ENCODE measurements at regions not wholly inside any gene's neighbourhood (a gene's known extent, or its start where the extent isn't known, plus 50 kb on each side); places are given as distances from the start of the nearest gene placed in this dataset.

- no peak for TF ChIP-seq EZH2phosphoT487 (IDR thresholded peaks at IDR 0.05; ENCODE audit: low read depth, severe bottlenecking, unreplicated experiment)
- TF ChIP-seq EZH2 (IDR thresholded peaks at IDR 0.05; ENCODE audit: borderline replicate concordance): no peak
- TF ChIP-seq, protein P1, sequence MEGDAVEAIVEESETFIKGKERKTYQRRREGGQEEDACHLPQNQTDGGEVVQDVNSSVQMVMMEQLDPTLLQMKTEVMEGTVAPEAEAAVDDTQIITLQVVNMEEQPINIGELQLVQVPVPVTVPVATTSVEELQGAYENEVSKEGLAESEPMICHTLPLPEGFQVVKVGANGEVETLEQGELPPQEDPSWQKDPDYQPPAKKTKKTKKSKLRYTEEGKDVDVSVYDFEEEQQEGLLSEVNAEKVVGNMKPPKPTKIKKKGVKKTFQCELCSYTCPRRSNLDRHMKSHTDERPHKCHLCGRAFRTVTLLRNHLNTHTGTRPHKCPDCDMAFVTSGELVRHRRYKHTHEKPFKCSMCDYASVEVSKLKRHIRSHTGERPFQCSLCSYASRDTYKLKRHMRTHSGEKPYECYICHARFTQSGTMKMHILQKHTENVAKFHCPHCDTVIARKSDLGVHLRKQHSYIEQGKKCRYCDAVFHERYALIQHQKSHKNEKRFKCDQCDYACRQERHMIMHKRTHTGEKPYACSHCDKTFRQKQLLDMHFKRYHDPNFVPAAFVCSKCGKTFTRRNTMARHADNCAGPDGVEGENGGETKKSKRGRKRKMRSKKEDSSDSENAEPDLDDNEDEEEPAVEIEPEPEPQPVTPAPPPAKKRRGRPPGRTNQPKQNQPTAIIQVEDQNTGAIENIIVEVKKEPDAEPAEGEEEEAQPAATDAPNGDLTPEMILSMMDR (IDR thresholded peaks at IDR 0.05; ENCODE audit: poor library complexity): no peak
Observed at GRCh38 chr13:63050287-63050686, 1634.6 kb upstream of the PCDH20 start.

Data from hepatocyte (in vitro differentiated cells).